Transverse colon (tissue), 4 donors: ENCODE measurements at regions not wholly inside any gene's neighbourhood (a gene's known extent, or its start where the extent isn't known, plus 50 kb on each side); places are given as distances from the start of the nearest gene placed in this dataset.

Source experiments
- CTCF ChIP-seq, 5 experiments: fragments of 200-600 bp in 3 of 5; fragments of 450-650 bp in 2 of 5; sonication (generic) in 3 of 5; IDR thresholded peaks; 1 replicate in 2 of 5; 2 replicates in 3 of 5; pipeline ENCODE4 v1.5.1; 2016 to 2017; ENCODE audit warnings: antibody characterized with exemption in 5 of 5, inconsistent platforms in 3 of 5, mild to moderate bottlenecking in 2 of 5, moderate library complexity in 1 of 5
- EP300 ChIP-seq: sonication (generic); formaldehyde crosslinking; IDR thresholded peaks from one replicate; pipeline ENCODE4 v1.6.1; 2017; ENCODE audit warnings: antibody characterized with exemption, low read depth
- POLR2A ChIP-seq: fragments of 450-650 bp; IDR thresholded peaks from one replicate; pipeline ENCODE4 v1.6.1; 2016; ENCODE audit warnings: antibody characterized with exemption, mild to moderate bottlenecking, moderate library complexity
- POLR2AphosphoS5 ChIP-seq, 3 donors: sonication (generic); formaldehyde crosslinking; IDR thresholded peaks; one replicate each; pipeline ENCODE4 v1.6.1; 2016; ENCODE audit warnings: antibody characterized with exemption in 3 of 3

GRCh38 chrX:19204636-19205035, 82.4 kb upstream of the ADGRG2 start:
- TF ChIP-seq CTCF (IDR thresholded peaks at IDR 0.05) (no peak), POLR2A (no peak), EP300 (no peak), POLR2AphosphoS5 (IDR thresholded peaks at IDR 0.05) (no peak)
